NCI-H82 (cell line): ENCODE measurements at regions not wholly inside any gene's neighbourhood (a gene's known extent, or its start where the extent isn't known, plus 50 kb on each side); places are given as distances from the start of the nearest gene placed in this dataset.

Source experiments
- DNase-seq: peaks from one replicate; lab custom pipeline; 2025; lab: John Stamatoyannopoulos, UW

- no peak for DNase-seq
Measured at GRCh38 chr1:68961143-68961542, 464.3 kb upstream of the DEPDC1 start.

- no peak for DNase-seq
Measured at GRCh38 chr1:68963353-68963752, 466.5 kb upstream of the DEPDC1 start.

GRCh38 chr1:68969441-68969840 lies 472.6 kb upstream of the DEPDC1 start:
- no peak for DNase-seq

- no peak for DNase-seq
Measured at GRCh38 chr1:68970571-68970970, 473.7 kb upstream of the DEPDC1 start.

- DNase-seq: no peak
Measured at GRCh38 chr1:68973459-68974244, 476.8 kb upstream of the DEPDC1 start.

- peak; percentile 9 for DNase-seq
Measured at GRCh38 chr1:68974447-68974846, 477.6 kb upstream of the DEPDC1 start.

- peak; percentile 55 for DNase-seq
Measured at GRCh38 chr1:68975212-68975933, 478.5 kb upstream of the DEPDC1 start.

GRCh38 chr1:68976916-68977610 lies 480.2 kb upstream of the DEPDC1 start:
- DNase-seq: no peak

- DNase-seq: no peak
Measured at GRCh38 chr1:68979891-68980290, 483.0 kb upstream of the DEPDC1 start.

- DNase-seq: no peak
Measured at GRCh38 chr1:68984289-68984688, 487.4 kb upstream of the DEPDC1 start.

- no peak for DNase-seq
Measured at GRCh38 chr1:68994096-68994495, 497.2 kb upstream of the DEPDC1 start.

GRCh38 chr1:69016468-69016867 lies 519.6 kb upstream of the DEPDC1 start:
- DNase-seq: no peak

- no peak for DNase-seq
Measured at GRCh38 chr1:69029649-69030048, 532.8 kb upstream of the DEPDC1 start.

- DNase-seq: no peak
Measured at GRCh38 chr1:69038379-69038778, 529.3 kb upstream of the LRRC7 start.

- DNase-seq: no peak
Measured at GRCh38 chr1:69045572-69045971, 522.1 kb upstream of the LRRC7 start.

GRCh38 chr1:69055194-69055593 lies 512.5 kb upstream of the LRRC7 start:
- DNase-seq: no peak

GRCh38 chr1:69058454-69058853 lies 509.3 kb upstream of the LRRC7 start:
- DNase-seq: no peak

- DNase-seq: no peak
Measured at GRCh38 chr1:69070660-69071373, 496.9 kb upstream of the LRRC7 start.

GRCh38 chr1:69073176-69073575 lies 494.5 kb upstream of the LRRC7 start:
- no peak for DNase-seq

- no peak for DNase-seq
Measured at GRCh38 chr1:69076631-69077030, 491.1 kb upstream of the LRRC7 start.

GRCh38 chr1:69077198-69077597 lies 490.5 kb upstream of the LRRC7 start:
- no peak for DNase-seq

- no peak for DNase-seq
Measured at GRCh38 chr1:69077633-69078032, 490.1 kb upstream of the LRRC7 start.
